Renal pelvis (tissue), 1 donor: ENCODE measurements at regions not wholly inside any gene's neighbourhood (a gene's known extent, or its start where the extent isn't known, plus 50 kb on each side); places are given as distances from the start of the nearest gene placed in this dataset.

Experiments
- DNase-seq: peaks from one replicate; pipeline ENCODE4 v3.0.0-alpha.2; 2013

GRCh38 chr5:40414922-40415321 is 264.8 kb upstream of the PTGER4 start:
- no peak for DNase-seq

- no peak for DNase-seq
These were observed 266.0 kb upstream of the PTGER4 start for GRCh38 chr5:40413743-40414142.

GRCh38 chr5:40412771-40413170 is 266.9 kb upstream of the PTGER4 start:
- no peak for DNase-seq

GRCh38 chr5:40410964-40411635 is 268.6 kb upstream of the PTGER4 start:
- no peak for DNase-seq

GRCh38 chr5:40410231-40410861 is 269.4 kb upstream of the PTGER4 start:
- DNase-seq = no peak

GRCh38 chr5:40409601-40410000 is 270.1 kb upstream of the PTGER4 start:
- DNase-seq = no peak

- DNase-seq = peak; percentile 34
These were observed 272.9 kb upstream of the PTGER4 start for GRCh38 chr5:40406741-40407211.

- DNase-seq = no peak
These were observed 273.5 kb upstream of the PTGER4 start for GRCh38 chr5:40405996-40406740.

- DNase-seq = no peak
These were observed 274.5 kb upstream of the PTGER4 start for GRCh38 chr5:40405230-40405629.

- no peak for DNase-seq
These were observed 275.1 kb upstream of the PTGER4 start for GRCh38 chr5:40404613-40405012.

- no peak for DNase-seq
These were observed 277.7 kb upstream of the PTGER4 start for GRCh38 chr5:40402007-40402364.

- DNase-seq = no peak
These were observed 278.3 kb upstream of the PTGER4 start for GRCh38 chr5:40401284-40402006.

GRCh38 chr5:40400245-40400644 is 279.5 kb upstream of the PTGER4 start:
- DNase-seq = no peak

- DNase-seq = no peak
These were observed 280.4 kb upstream of the PTGER4 start for GRCh38 chr5:40399349-40399748.

- no peak for DNase-seq
These were observed 281.7 kb upstream of the PTGER4 start for GRCh38 chr5:40397976-40398375.

- no peak for DNase-seq
These were observed 282.6 kb upstream of the PTGER4 start for GRCh38 chr5:40397091-40397490.

- no peak for DNase-seq
These were observed 283.4 kb upstream of the PTGER4 start for GRCh38 chr5:40396317-40396716.

GRCh38 chr5:40395251-40395650 is 284.5 kb upstream of the PTGER4 start:
- DNase-seq = no peak

- no peak for DNase-seq
These were observed 285.0 kb upstream of the PTGER4 start for GRCh38 chr5:40394698-40395097.

- no peak for DNase-seq
These were observed 288.1 kb upstream of the PTGER4 start for GRCh38 chr5:40391642-40392041.

- no peak for DNase-seq
These were observed 289.2 kb upstream of the PTGER4 start for GRCh38 chr5:40390281-40391149.
